ENCODE measurements at regions not wholly inside any gene's neighbourhood (a gene's known extent, or its start where the extent isn't known, plus 50 kb on each side); places are given as distances from the start of the nearest gene placed in this dataset.

DNA sequence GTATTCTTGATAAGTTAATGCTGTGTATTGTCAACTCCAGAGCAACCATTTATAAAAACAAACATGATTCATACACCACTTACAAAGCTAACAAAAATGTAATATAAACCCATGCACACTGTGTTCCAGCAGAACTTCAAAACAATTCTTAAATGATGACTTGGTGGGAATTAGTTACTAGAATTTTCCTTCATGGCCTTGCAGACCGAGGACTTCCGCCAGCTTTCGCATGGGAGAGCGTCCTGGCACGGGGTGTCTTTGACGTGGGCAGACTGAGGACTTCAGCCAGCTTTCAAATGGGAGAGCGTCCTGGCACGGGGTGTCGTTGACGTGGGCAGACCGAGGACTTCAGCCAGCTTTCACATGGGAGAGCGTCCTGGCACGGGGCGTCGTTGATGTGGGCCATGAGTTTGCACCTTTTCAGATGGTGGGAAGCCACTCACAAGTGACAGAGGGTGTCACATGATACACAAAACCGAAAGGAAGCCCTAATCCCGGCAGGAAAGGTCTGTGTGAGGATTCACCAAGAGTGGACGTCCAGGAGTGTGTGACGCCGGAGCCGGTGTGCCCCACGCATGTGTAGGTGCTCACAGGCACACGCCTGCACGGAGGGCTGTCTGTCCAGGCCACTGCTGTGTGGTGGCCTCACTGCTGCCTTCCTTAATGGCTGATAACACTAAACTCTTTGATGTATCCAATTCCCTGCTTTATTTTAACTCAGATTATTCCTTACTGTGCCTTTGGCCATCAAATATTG, 211.3 kb upstream of the IRX4 start:
- no peak overlapping the region for H2AFZ ChIP-seq (ENCODE audit: low read depth, low read length)
- H3K4me3 ChIP-seq (replicated peaks in 1 of 3; ENCODE audit: insufficient read depth in 1 of 3, low read depth in 1 of 3, low read length in 3 of 3): no peak overlapping the region
- H4K20me1 ChIP-seq (replicated peaks; ENCODE audit: control insufficient read depth, extremely low read depth, insufficient read depth, low read length): no peaks in the 10 kb centered on the region
- dilution Hi-C loops (cut with MboI; ENCODE audit: extremely low pct_ligation_motif_present, low sequenced_read_pairs): no loop called here
- H3K36me3 ChIP-seq (ENCODE audit: control insufficient read depth in 2 of 2, extremely low read depth in 1 of 2, insufficient read depth in 2 of 2, low read length in 2 of 2): no peaks in the 10 kb centered on the region
- no peaks in the 10 kb centered on the region for H3K79me2 ChIP-seq (ENCODE audit: control insufficient read depth, insufficient read depth, low read length)
- H3K4me1 ChIP-seq (ENCODE audit: control insufficient read depth, extremely low read depth, insufficient read depth, low read length): no peaks in the 10 kb centered on the region
- FAIRE-seq: no peak
- POLR2A ChIA-PET: no interaction called here
- H3K9ac ChIP-seq (replicated peaks; ENCODE audit: extremely low read depth, insufficient read depth, low read length): no peak overlapping the region
- CTCF ChIA-PET: no interaction called here
- DNase-seq (ENCODE audit: low read depth, low spot score): no peak
- no peaks in the 10 kb centered on the region for H3K27me3 ChIP-seq (ENCODE audit: control insufficient read depth in 2 of 2, insufficient read depth in 2 of 2, low read length in 2 of 2)
- TF ChIP-seq, protein P1, sequence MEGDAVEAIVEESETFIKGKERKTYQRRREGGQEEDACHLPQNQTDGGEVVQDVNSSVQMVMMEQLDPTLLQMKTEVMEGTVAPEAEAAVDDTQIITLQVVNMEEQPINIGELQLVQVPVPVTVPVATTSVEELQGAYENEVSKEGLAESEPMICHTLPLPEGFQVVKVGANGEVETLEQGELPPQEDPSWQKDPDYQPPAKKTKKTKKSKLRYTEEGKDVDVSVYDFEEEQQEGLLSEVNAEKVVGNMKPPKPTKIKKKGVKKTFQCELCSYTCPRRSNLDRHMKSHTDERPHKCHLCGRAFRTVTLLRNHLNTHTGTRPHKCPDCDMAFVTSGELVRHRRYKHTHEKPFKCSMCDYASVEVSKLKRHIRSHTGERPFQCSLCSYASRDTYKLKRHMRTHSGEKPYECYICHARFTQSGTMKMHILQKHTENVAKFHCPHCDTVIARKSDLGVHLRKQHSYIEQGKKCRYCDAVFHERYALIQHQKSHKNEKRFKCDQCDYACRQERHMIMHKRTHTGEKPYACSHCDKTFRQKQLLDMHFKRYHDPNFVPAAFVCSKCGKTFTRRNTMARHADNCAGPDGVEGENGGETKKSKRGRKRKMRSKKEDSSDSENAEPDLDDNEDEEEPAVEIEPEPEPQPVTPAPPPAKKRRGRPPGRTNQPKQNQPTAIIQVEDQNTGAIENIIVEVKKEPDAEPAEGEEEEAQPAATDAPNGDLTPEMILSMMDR (IDR thresholded peaks at IDR 0.05; ENCODE audit: extremely low read depth in 1 of 2, insufficient read depth in 1 of 2, low read depth in 1 of 2, low read length in 2 of 2): no peak
- TF ChIP-seq, protein P2, sequence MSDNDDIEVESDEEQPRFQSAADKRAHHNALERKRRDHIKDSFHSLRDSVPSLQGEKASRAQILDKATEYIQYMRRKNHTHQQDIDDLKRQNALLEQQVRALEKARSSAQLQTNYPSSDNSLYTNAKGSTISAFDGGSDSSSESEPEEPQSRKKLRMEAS (IDR thresholded peaks at IDR 0.05; ENCODE audit: insufficient read depth, insufficient read length): no peak
- no peak for TF ChIP-seq POLR2AphosphoS5 (IDR thresholded peaks at IDR 0.05; ENCODE audit: insufficient read depth, low read depth, low read length)
- no peak for TF ChIP-seq GATA2 (IDR thresholded peaks at IDR 0.05; ENCODE audit: insufficient read depth, insufficient read length, low read depth, low read length)
- TF ChIP-seq MYC (IDR thresholded peaks at IDR 0.05; ENCODE audit: low read depth, low read length): no peak
- no peak for TF ChIP-seq EZH2 (IDR thresholded peaks at IDR 0.05; ENCODE audit: borderline replicate concordance, low read depth, low read length, severe bottlenecking)
- no peak for TF ChIP-seq JUN (IDR thresholded peaks at IDR 0.05; ENCODE audit: borderline replicate concordance, insufficient read depth, insufficient read length, low read depth)
- TF ChIP-seq FOS (IDR thresholded peaks at IDR 0.05; ENCODE audit: borderline replicate concordance, insufficient read depth, low read length): no peak
- no peak for TF ChIP-seq POLR2A (IDR thresholded peaks at IDR 0.05; ENCODE audit: low read depth, low read length)
- no TSS peak for BruUV-seq (replicated peaks)
- H3K9me1 ChIP-seq (replicated peaks; ENCODE audit: control insufficient read depth, extremely low read depth, insufficient read depth, low read length): no peaks in the 10 kb centered on the region
- no peak overlapping the region for H3K27ac ChIP-seq (ENCODE audit: insufficient read depth, low read depth, low read length)
- H3K9me3 ChIP-seq (replicated peaks; ENCODE audit: control insufficient read depth, insufficient read depth, low read length): peaks cover 3% of the 10 kb centered on the region
- intact Hi-C loops (cut with micrococcal nuclease): no loop called here
- H3K4me2 ChIP-seq (ENCODE audit: insufficient read depth, low read length): no peak overlapping the region

All from endothelial cell of umbilical vein (primary cell).